ENCODE measurements at regions not wholly inside any gene's neighbourhood (a gene's known extent, or its start where the extent isn't known, plus 50 kb on each side); places are given as distances from the start of the nearest gene placed in this dataset.
"Not testable (repeated sequence)": the region's sequence is repeated elsewhere in the genome, so short reads cannot be mapped to it uniquely, and the experiment has no call there.

GRCh38 chr1:30660241-30660640 lies 63.1 kb downstream of the MATN1 start:
- no peak for DNase-seq (ENCODE audit: low read depth in 2 of 2)

DNA sequence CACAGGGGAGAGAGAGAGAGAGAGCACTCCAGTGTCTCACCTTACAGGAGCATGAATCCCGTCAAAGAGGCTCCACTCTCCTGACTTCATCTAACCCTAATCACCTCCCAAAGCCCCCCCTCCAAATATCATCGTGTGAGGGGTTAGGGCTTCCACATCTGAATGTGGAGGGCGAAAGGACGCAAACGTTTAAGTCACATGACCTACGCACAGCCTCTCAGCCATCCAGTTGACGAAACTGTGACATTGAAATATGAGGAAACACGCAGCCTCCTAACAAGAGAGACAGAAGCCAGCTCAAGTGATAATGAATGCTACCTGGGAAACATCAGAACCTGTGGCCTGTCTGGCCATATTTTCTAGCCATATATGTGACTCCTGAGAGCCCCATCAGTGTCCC lies 63.7 kb downstream of the MATN1 start:
- no peak for DNase-seq (ENCODE audit: low read depth in 2 of 2)

GRCh38 chr1:30658375-30658774 lies 65.0 kb downstream of the MATN1 start:
- DNase-seq (ENCODE audit: low read depth in 2 of 2): not testable (repeated sequence)

DNA sequence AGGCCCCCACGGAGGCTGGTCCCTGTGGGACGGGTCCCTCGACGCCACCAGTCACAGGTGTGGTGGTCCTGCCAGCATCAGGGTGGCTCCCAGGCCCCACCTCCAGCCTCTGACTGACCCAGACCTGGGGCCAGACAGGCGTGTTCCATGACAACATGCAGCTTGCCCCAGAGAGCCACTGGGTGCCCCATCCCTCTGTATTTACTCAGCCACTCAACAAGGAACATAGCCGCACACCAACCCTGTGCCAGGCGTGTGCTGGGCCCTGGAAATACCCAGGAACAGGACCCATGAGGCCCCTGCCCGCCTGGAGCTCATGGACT lies 65.4 kb downstream of the MATN1 start:
- no peak for DNase-seq (ENCODE audit: low read depth in 2 of 2)

DNA sequence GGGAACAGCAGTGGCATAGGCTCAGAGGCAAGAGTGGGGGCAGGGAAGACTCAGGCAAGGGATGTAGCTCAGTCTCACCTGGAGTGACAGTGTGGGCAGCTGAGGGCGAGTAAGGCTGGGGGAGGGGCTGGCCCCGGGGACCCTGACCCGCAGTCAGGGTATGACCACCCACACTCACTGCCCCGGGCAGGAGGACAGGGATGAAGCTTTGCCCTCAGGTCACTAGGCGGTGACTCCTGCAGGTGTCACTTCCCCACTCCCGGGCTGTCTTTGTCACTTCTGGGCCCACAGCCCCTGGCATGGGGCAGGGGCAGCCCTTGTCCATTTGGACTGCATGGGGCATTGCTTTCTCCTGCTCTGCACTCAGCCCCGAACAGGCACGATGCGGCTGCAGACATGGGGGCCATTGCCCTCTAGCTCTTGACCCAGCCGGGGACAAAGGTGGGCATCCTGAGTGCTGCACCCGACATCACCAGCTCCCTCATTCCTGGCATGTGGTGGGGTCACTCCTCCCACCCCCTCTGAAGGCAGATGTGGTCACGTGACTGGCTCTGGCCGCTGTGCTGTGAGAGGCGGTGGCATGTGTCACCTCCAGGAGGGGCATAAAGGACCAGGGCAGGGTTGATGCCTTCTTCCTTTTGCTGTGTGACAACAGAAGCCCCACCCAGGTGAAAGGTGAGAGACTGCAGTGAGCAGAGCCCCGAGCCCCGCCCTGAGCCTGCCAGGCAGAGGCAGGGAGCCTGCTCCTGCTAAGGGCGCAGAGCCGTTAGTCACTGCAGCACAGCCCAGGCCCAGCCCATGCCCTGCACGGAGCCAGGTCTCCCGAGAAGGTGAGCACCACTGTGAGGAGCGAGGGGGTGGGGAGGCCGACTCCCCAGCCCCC lies 66.0 kb downstream of the MATN1 start:
- DNase-seq (ENCODE audit: low read depth in 2 of 2): no peak

GRCh38 chr1:30656171-30656940 lies 67.0 kb downstream of the MATN1 start:
- DNase-seq (ENCODE audit: low read depth in 2 of 2): no peak

- no peak for DNase-seq (ENCODE audit: low read depth in 2 of 2)
Observed at GRCh38 chr1:30655672-30656071, 67.7 kb downstream of the MATN1 start.

DNA sequence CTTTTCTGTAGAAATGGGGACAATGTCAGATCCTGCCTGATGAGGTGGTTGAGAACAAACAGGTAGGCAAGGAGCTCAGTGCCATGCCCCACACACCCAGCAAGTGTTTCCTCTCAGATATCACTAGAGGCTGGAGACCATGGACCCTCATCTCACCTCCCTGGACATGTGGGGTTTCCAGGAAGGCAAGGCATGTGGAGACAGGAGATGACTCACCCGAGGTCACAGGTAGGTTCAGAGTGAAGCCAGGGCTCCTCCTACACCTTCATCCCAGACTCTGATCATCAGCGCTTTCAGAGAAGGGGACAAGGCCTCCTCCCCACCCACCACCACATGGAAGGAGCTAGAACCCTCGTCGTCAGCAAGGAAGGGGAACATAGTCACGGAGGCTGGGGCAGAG lies 69.2 kb downstream of the MATN1 start:
- no peak for DNase-seq (ENCODE audit: low read depth in 2 of 2)

DNA sequence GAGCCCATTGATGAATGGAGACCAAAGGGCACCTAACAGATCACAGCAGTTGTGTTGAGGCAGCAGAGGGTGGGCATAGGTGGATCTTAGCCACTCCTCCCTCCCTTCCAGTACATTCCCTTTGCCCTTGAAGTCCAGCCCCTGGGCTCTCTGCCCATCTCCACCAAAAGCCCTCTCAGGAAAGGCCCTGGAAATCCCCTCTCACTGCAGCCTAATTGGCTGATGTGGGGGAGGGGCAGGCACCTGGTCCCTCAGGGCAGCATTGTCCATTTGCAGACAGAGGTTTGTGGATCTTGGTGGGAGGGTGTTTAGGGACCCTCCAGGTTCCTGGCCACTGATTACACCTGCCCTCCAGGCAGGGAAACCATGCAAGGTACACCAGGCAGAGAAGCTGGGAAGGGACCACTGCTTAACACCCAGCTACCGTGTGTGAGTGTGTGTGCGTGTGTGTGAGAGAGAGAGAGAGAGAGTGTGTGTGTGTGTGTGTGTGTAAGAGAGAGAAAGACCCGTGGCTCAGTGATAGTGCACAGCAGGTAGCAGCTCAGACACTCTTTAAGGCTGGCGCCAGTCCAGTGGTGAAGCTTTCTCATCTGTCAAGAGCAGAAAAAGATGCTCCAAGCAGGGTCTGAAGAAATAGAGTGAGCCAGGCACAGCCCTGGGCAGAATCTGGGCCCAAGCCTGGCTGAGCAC lies 71.1 kb downstream of the MATN1 start:
- no peak for DNase-seq (ENCODE audit: low read depth in 2 of 2)

DNA sequence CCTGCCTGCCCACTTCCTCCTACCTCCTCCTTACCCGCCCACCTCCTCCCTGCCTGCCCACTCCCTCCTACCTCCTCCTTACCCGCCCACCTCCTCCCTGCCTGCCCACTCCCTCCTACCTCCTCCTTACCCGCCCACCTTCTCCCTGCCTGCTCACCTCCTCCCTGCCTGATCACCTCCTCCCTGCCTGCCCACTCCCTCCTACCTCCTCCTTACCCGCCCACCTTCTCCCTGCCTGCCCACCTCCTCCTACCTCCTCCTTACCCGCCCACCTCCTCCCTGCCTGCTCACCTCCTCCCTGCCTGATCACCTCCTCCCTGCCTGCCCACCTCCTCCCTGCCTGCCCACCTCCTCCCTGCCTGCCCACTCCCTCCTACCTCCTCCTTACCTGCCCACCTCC lies 72.0 kb downstream of the MATN1 start:
- not testable (repeated sequence) for DNase-seq (ENCODE audit: low read depth in 2 of 2)

- no peak for DNase-seq (ENCODE audit: low read depth in 2 of 2)
Observed at GRCh38 chr1:30650968-30651320, 72.4 kb downstream of the MATN1 start.

DNA sequence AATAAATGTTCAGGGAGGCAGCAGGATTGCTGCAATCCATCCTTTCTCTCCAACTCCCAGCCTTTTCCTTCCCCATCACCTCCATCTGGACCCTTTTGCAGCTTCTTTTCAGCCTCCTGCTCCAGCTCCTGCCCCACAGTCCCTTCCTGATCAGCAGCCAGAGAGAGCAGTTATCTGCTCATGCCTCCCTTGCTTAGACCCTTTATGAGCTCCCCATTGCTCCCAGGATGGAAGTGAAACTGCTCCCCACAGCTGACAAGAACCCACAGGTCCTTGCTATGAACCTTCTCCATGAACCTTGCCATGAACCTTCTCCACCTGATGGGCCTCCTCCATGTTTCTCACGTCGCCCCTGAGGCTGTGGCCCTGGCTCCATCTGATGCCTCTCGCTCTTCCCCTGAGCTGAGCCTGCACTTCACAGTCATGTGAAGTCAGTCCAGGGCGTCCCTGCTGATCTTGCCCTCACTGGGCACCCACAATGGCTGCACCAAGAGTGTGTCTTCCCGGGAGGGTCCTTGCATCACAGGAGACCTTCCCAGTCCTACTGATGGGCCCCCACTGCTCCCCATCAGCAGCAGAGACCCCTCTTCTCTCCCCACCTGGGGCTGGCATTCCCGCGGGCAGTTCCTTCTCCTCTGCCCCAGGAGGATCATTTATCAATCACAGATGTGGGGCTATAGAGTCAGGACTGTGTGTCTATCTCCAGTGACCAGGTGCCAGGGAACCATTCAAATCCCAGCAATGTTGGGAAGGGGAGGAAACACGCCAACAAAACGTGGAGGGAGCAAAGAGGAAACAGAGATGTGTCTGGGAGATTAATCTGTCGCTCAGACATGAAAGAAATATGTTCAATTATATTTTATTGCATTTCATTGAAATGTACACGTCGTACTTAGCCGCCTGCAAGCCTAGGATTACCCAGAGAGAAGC lies 73.1 kb downstream of the MATN1 start:
- DNase-seq (ENCODE audit: low read depth in 2 of 2): no peak

- DNase-seq (ENCODE audit: low read depth in 2 of 2): no peak
Observed at GRCh38 chr1:30649321-30649991, 73.9 kb downstream of the MATN1 start.

DNA sequence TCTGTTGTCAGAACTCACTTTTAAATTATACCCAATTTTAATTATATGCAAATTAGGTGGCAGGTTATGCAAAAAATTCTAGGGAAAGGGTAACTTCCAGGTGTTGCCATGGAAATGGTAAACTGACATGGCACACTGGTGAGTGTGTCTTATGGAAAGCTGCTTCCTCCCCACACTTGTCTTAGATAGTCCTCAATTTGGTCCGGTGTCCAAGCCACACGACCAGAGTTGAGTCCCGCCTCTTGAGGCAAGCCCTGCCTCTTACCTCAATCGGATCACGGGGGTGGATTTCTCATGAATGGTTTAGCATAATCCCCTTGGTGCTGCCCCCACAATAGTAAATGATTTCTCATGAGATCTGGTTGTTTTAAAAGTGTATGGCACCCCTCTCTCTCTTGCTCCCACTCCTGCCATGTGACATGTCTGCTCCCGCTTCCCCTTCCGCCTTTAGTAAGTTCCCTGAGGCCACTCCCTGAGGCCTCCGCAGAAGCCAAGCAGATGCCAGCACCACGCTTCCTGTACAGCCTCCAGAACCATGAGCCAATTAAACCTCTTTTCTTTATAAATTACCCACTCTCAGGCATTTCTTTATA lies 74.9 kb downstream of the MATN1 start:
- DNase-seq (ENCODE audit: low read depth in 2 of 2): no peak

GRCh38 chr1:30645807-30646206 lies 77.6 kb downstream of the MATN1 start:
- no peak for DNase-seq (ENCODE audit: low read depth in 2 of 2)

DNA sequence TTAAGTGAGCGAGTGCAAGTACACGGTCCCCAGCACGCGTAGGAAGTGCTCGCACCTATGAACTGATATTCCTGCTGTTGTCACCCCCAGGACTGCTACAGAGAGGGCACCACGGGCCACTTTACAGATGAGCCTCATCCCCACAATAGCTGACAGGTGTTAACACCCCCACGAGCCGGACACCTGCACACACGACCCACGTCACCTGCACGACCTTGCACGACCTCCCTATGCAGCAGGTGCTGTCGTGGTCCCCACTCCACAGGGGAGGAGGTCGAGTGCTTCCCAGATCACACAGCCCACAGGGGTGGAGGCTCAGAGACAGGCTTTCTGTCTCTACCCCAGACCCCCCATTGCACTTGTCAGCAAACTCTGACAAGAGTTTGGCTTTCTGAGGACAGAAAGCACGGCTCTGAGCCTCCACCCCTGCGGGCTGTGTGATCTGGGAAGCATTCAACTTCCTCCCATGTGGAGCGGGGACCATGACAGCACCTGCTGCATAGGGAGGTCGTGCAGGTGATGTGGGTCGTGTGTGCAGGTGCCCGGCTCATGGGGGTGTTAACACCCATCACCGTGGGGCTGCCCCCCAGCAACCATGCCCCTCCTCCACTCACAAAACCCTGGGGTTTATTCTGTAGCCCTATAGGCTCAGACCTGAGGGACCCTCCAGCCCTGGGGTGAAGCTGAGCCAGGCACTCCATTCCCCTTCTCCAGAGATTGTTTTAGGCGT lies 80.8 kb downstream of the MATN1 start:
- no peak for DNase-seq (ENCODE audit: low read depth in 2 of 2)

DNA sequence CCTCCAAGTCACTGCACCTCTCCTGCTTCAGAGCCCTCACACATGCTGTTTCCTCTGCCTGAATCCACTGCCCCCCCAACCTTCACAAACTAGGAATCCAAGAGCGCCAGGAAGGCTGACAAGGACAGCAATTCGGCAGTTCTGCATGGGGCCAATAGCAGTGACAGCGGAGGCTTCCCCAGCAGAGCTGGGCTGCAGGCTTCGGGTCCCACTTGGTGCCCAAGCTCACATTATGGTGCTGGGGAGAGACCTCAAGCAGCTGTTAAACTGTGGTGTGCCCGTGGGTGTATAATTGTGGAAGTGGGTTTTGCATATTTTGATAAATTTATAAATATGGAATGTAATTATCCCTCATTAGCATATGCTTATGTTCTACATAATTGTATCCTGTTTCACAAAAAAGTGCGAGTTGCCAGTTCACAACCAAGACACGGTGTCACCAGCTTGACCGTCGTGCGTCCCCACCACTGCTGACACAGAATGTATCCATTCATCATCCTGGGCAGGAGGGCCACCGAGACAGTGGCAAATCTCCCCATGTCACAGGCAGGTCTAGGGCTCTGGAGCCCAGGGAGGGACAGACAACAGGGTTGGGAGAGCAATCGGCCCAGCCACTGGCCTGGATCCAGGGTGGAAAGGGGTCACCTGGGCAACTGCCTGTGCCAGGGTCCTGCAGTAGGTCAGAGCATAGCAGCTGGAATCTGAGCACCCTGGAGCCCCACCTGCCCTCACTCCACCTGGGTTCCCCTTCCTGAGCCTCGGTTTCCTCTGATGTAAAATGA lies 81.6 kb downstream of the MATN1 start:
- DNase-seq (ENCODE audit: low read depth in 2 of 2): no peak

DNA sequence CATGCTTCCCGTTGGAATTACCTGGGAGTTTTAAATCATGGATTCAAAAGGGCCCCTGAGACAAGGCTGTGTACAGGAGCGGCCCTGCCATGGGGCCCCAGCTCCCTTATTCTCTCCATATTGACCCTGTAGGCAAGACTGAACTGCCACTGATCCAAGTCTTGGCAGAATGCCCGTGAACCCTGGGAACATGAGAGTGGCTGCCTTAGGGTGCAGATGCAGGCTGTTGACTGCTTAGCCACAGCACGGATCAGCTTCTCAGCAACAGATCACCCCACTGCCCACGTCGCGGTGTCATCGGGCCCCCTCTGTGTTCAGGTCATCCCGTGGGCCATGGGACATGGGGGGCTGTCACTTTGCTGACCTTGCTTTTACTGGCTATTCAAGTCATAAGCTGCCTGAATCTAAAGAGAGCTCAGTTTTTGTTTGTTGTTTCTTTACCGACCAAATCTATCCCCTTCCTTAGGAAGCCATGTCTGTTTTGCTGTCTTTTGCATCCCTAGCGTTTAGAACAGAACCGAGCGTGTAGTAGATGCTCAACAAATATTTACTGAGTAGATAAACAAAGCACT lies 83.4 kb downstream of the MATN1 start:
- no peak for DNase-seq (ENCODE audit: low read depth in 2 of 2)

- DNase-seq (ENCODE audit: low read depth in 2 of 2): no peak
Observed at GRCh38 chr1:30638811-30639210, 84.6 kb downstream of the MATN1 start.
